ENCODE measurements at regions not wholly inside any gene's neighbourhood (a gene's known extent, or its start where the extent isn't known, plus 50 kb on each side); places are given as distances from the start of the nearest gene placed in this dataset.

DNA sequence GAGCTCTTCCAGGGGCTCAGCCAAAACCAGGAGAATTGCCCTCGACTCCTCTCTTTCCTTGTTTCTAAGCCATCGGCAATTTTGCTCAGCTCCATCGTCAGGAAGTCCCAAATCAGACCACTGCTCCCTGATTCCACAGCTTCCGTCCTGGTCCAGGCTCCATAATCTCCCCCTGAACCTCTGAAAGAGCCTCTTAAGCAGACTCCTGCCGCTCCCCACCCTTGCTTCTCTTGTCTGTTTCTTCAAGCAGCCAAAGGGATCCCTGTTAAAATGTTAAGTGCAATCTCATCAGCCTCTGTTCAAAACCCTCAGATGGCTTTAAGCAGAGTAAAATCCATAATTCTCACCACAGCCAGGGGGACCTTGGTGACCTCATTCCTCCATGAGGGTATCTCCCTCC is 244.7 kb upstream of the SPTLC3 start:
- Histone ChIP-seq H3K79me1 (ENCODE audit: insufficient read depth, low read depth, low read length, poor library complexity, severe bottlenecking) (no peaks in the 10 kb centered on the region), H4K20me1 (ENCODE audit: control insufficient read depth, insufficient read depth, insufficient read length) (no peaks in the 10 kb centered on the region), H2BK12ac (ENCODE audit: insufficient read length, low read depth, low read length) (no peak overlapping the region), H3K27me3 (ENCODE audit: insufficient read depth, low read length) (no peaks in the 10 kb centered on the region), H3K4me2 (ENCODE audit: insufficient read depth, insufficient read length, low read length) (no peak overlapping the region), H3K18ac (ENCODE audit: insufficient read length, low read depth, low read length) (no peak overlapping the region), H2BK15ac (ENCODE audit: low read depth, low read length) (no peak overlapping the region), H4K5ac (ENCODE audit: insufficient read length, low read depth, low read length) (no peak overlapping the region), H2BK20ac (ENCODE audit: low read depth, low read length, poor library complexity, severe bottlenecking) (no peak overlapping the region), H3K9me3 (ENCODE audit: control insufficient read depth, low read depth, low read length) (no peaks in the 10 kb centered on the region), H2BK120ac (ENCODE audit: low read depth, low read length, poor library complexity, severe bottlenecking) (no peak overlapping the region), H3T11ph (ENCODE audit: low read length) (no peak overlapping the region), H2AFZ (ENCODE audit: low read length) (no peak overlapping the region), H2BK5ac (ENCODE audit: insufficient read length, low read length) (no peak overlapping the region), H3K27ac (ENCODE audit: insufficient read length, low read depth, low read length) (no peak overlapping the region), H3K14ac (ENCODE audit: insufficient read depth, low read length) (no peak overlapping the region), H3K56ac (ENCODE audit: insufficient read length, low read depth, low read length) (no peak overlapping the region), H3K79me2 (ENCODE audit: insufficient read depth, low read length) (no peaks in the 10 kb centered on the region), H3K4me1 (ENCODE audit: insufficient read depth, low read length) (peaks cover 8% of the 10 kb centered on the region; the same call in 1 of the 2 replicates), H3K23ac (ENCODE audit: insufficient read length, low read depth, low read length) (no peak overlapping the region), H3K9ac (ENCODE audit: extremely low read depth, insufficient read length, low read length) (no peak overlapping the region), H4K8ac (replicated peaks; ENCODE audit: insufficient read length, low read depth, low read length) (no peak overlapping the region), H2AK5ac (ENCODE audit: insufficient read length, low read length) (no peak overlapping the region), H3K23me2 (ENCODE audit: insufficient read length, low read depth, low read length, poor library complexity, severe bottlenecking) (no peaks in the 10 kb centered on the region), H4K91ac (ENCODE audit: insufficient read length, low read depth, low read length) (no peak overlapping the region), H3K4ac (ENCODE audit: low read depth, low read length) (no peak overlapping the region)
- H3K4me1 Mint-ChIP-seq: peaks cover 44 to 56% of the 10 kb centered on the region in 2 experiments
- H3K27me3 Mint-ChIP-seq (ENCODE audit: low read depth): no peaks in the 10 kb centered on the region
- TF ChIP-seq, protein P1, sequence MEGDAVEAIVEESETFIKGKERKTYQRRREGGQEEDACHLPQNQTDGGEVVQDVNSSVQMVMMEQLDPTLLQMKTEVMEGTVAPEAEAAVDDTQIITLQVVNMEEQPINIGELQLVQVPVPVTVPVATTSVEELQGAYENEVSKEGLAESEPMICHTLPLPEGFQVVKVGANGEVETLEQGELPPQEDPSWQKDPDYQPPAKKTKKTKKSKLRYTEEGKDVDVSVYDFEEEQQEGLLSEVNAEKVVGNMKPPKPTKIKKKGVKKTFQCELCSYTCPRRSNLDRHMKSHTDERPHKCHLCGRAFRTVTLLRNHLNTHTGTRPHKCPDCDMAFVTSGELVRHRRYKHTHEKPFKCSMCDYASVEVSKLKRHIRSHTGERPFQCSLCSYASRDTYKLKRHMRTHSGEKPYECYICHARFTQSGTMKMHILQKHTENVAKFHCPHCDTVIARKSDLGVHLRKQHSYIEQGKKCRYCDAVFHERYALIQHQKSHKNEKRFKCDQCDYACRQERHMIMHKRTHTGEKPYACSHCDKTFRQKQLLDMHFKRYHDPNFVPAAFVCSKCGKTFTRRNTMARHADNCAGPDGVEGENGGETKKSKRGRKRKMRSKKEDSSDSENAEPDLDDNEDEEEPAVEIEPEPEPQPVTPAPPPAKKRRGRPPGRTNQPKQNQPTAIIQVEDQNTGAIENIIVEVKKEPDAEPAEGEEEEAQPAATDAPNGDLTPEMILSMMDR (conservative IDR thresholded peaks at IDR 0.05): no peak
- peak; percentile 46 for DNase-seq
- H3K27ac Mint-ChIP-seq: peak overlapping the region in 1 of 3 experiments; percentile 11; a peak in 1 of 7 replicates
- H3K36me3 Mint-ChIP-seq (ENCODE audit: insufficient read depth in 1 of 3, low read depth in 3 of 3): peaks cover 0 to 4% (median 0%) of the 10 kb centered on the region in 3 experiments; a peak in 3 of 7 replicates
- H3K4me3 Mint-ChIP-seq: no peak overlapping the region
- WGBS (ENCODE audit: extremely low coverage, insufficient read length, low lambda C conversion rate): no CpG with 5 or more reads among the region's 5 CpGs
- H3K9me3 Mint-ChIP-seq: no peaks in the 10 kb centered on the region
